ENCODE measurements at regions not wholly inside any gene's neighbourhood (a gene's known extent, or its start where the extent isn't known, plus 50 kb on each side); places are given as distances from the start of the nearest gene placed in this dataset.

GRCh38 chr6:170113141-170113540, 177.7 kb downstream of the DLL1 start:
- TF ChIP-seq, protein P1, sequence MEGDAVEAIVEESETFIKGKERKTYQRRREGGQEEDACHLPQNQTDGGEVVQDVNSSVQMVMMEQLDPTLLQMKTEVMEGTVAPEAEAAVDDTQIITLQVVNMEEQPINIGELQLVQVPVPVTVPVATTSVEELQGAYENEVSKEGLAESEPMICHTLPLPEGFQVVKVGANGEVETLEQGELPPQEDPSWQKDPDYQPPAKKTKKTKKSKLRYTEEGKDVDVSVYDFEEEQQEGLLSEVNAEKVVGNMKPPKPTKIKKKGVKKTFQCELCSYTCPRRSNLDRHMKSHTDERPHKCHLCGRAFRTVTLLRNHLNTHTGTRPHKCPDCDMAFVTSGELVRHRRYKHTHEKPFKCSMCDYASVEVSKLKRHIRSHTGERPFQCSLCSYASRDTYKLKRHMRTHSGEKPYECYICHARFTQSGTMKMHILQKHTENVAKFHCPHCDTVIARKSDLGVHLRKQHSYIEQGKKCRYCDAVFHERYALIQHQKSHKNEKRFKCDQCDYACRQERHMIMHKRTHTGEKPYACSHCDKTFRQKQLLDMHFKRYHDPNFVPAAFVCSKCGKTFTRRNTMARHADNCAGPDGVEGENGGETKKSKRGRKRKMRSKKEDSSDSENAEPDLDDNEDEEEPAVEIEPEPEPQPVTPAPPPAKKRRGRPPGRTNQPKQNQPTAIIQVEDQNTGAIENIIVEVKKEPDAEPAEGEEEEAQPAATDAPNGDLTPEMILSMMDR (IDR thresholded peaks at IDR 0.05) = no peak
- no peak for TF ChIP-seq POLR2A (IDR thresholded peaks at IDR 0.05)
- TF ChIP-seq EP300 (IDR thresholded peaks at IDR 0.05) = no peak
- no peak for TF ChIP-seq POLR2AphosphoS5 (IDR thresholded peaks at IDR 0.05)

All from upper lobe of left lung (tissue), 4 donors.